ENCODE measurements at regions not wholly inside any gene's neighbourhood (a gene's known extent, or its start where the extent isn't known, plus 50 kb on each side); places are given as distances from the start of the nearest gene placed in this dataset.

- Histone ChIP-seq H3K9me3 (no peaks in the 10 kb centered on the region), H3K4me3 (no peak overlapping the region), H3K4me1 (no peaks in the 10 kb centered on the region), H3K27ac (no peak overlapping the region), H3K36me3 (ENCODE audit: low read depth, missing control alignments) (no peaks in the 10 kb centered on the region), H3K27me3 (no peaks in the 10 kb centered on the region)
- no peak for TF ChIP-seq POLR2A (IDR thresholded peaks at IDR 0.05)
- TF ChIP-seq, protein P1, sequence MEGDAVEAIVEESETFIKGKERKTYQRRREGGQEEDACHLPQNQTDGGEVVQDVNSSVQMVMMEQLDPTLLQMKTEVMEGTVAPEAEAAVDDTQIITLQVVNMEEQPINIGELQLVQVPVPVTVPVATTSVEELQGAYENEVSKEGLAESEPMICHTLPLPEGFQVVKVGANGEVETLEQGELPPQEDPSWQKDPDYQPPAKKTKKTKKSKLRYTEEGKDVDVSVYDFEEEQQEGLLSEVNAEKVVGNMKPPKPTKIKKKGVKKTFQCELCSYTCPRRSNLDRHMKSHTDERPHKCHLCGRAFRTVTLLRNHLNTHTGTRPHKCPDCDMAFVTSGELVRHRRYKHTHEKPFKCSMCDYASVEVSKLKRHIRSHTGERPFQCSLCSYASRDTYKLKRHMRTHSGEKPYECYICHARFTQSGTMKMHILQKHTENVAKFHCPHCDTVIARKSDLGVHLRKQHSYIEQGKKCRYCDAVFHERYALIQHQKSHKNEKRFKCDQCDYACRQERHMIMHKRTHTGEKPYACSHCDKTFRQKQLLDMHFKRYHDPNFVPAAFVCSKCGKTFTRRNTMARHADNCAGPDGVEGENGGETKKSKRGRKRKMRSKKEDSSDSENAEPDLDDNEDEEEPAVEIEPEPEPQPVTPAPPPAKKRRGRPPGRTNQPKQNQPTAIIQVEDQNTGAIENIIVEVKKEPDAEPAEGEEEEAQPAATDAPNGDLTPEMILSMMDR (IDR thresholded peaks at IDR 0.05): no peak
- intact Hi-C loops (cut with DNase I; ENCODE audit: low total_unique reads): no loop called here
- WGBS, 2 donors: 95 to 97% methylated on average over 3 of the region's 3 CpGs
- no peak for DNase-seq
Observed at GRCh38 chr1:185478877-185479276, 161.8 kb upstream of the IVNS1ABP start.

- TF ChIP-seq, protein P1 (IDR thresholded peaks at IDR 0.05): no peak
- intact Hi-C loops (cut with DNase I; ENCODE audit: low total_unique reads): no loop called here
- WGBS, 2 donors: 82 to 91% methylated on average over 6 of the region's 6 CpGs
- H3K4me1 ChIP-seq: no peaks in the 10 kb centered on the region
- H3K27ac ChIP-seq: no peak overlapping the region
- no peaks in the 10 kb centered on the region for H3K27me3 ChIP-seq
- H3K36me3 ChIP-seq (ENCODE audit: low read depth, missing control alignments): no peaks in the 10 kb centered on the region
- no peaks in the 10 kb centered on the region for H3K9me3 ChIP-seq
- DNase-seq: no peak
- H3K4me3 ChIP-seq: no peak overlapping the region
Observed at GRCh38 chr1:185477638-185478580, 160.9 kb upstream of the IVNS1ABP start.

GRCh38 chr1:185474440-185475149 lies 157.6 kb upstream of the IVNS1ABP start:
- TF ChIP-seq, protein P1 (IDR thresholded peaks at IDR 0.05): no peak
- no peak for TF ChIP-seq POLR2A (IDR thresholded peaks at IDR 0.05)
- H3K27ac ChIP-seq: no peak overlapping the region
- no peaks in the 10 kb centered on the region for H3K4me1 ChIP-seq
- H3K36me3 ChIP-seq (ENCODE audit: low read depth, missing control alignments): no peaks in the 10 kb centered on the region
- WGBS, 2 donors: 76 to 78% methylated on average over 2 of the region's 2 CpGs
- H3K27me3 ChIP-seq: no peaks in the 10 kb centered on the region
- DNase-seq: no peak
- intact Hi-C loops (cut with DNase I; ENCODE audit: low total_unique reads): no loop called here
- H3K9me3 ChIP-seq: no peaks in the 10 kb centered on the region
- no peak overlapping the region for H3K4me3 ChIP-seq

- intact Hi-C loops (cut with DNase I; ENCODE audit: low total_unique reads): no loop called here
Observed at GRCh38 chr1:185473186-185473585, 156.1 kb upstream of the IVNS1ABP start.

More at GRCh38 chr1:185473186-185473585, 156.1 kb upstream of the IVNS1ABP start:
- no peak for DNase-seq
- Histone ChIP-seq H3K4me3 (no peak overlapping the region), H3K27me3 (no peaks in the 10 kb centered on the region), H3K36me3 (ENCODE audit: low read depth, missing control alignments) (no peaks in the 10 kb centered on the region), H3K9me3 (no peaks in the 10 kb centered on the region), H3K4me1 (no peaks in the 10 kb centered on the region), H3K27ac (no peak overlapping the region)
- TF ChIP-seq POLR2A (IDR thresholded peaks at IDR 0.05): no peak
- TF ChIP-seq, protein P1 (IDR thresholded peaks at IDR 0.05): no peak
- WGBS, 2 donors: 70 to 73% methylated on average over 6 of the region's 6 CpGs
